Lower leg skin (tissue), 4 donors: ENCODE measurements at regions not wholly inside any gene's neighbourhood (a gene's known extent, or its start where the extent isn't known, plus 50 kb on each side); places are given as distances from the start of the nearest gene placed in this dataset.

Experiments
- DNase-seq, 2 donors: peaks; one replicate each; pipeline ENCODE4 v3.0.0-alpha.2; 2019; ENCODE audit warnings: low spot score in 2 of 2
- H3K4me3 ChIP-seq: fragments of 200-600 bp; sonication (generic); 2 replicates; pipeline ENCODE4 v1.5.1; 2017; ENCODE audit warnings: mild to moderate bottlenecking, low read depth; ENCODE audit not compliant: poor library complexity, severe bottlenecking
- CTCF ChIP-seq, 3 donors: fragments of 450-650 bp; IDR thresholded peaks; one replicate each; pipeline ENCODE4 v1.5.1; 2016; ENCODE audit warnings: antibody characterized with exemption in 3 of 3, mild to moderate bottlenecking in 3 of 3, moderate library complexity in 2 of 3
- POLR2A ChIP-seq, 2 donors: fragments of 450-650 bp; IDR thresholded peaks; one replicate each; pipeline ENCODE4 v1.6.1; 2016 to 2017; ENCODE audit warnings: antibody characterized with exemption in 2 of 2, mild to moderate bottlenecking in 1 of 2, moderate library complexity in 1 of 2
- WGBS, 2 donors: methylation state at CpG; one replicate each; pipeline ENCODE4 v1.1.5; 2018; 5-methylcytosine and 5-hydroxymethylcytosine counted together
- intact Hi-C: fragments of 100-400 bp; cut with DNase I; formaldehyde crosslinking; loops from one replicate; pipeline ENCODE4 v1.15.0; 2023; ENCODE audit warnings: low total_unique reads

GRCh38 chr6:141548966-141549365 is 583.8 kb upstream of the GJE1 start:
- intact Hi-C loops = no loop called here
- TF ChIP-seq CTCF (IDR thresholded peaks at IDR 0.05) (no peak), POLR2A (IDR thresholded peaks at IDR 0.05) (no peak)
- no peak for DNase-seq
- 68 to 79% methylated on average over 2 of the region's 2 CpGs for WGBS, 2 donors
- H3K4me3 ChIP-seq = no peak overlapping the region

DNA sequence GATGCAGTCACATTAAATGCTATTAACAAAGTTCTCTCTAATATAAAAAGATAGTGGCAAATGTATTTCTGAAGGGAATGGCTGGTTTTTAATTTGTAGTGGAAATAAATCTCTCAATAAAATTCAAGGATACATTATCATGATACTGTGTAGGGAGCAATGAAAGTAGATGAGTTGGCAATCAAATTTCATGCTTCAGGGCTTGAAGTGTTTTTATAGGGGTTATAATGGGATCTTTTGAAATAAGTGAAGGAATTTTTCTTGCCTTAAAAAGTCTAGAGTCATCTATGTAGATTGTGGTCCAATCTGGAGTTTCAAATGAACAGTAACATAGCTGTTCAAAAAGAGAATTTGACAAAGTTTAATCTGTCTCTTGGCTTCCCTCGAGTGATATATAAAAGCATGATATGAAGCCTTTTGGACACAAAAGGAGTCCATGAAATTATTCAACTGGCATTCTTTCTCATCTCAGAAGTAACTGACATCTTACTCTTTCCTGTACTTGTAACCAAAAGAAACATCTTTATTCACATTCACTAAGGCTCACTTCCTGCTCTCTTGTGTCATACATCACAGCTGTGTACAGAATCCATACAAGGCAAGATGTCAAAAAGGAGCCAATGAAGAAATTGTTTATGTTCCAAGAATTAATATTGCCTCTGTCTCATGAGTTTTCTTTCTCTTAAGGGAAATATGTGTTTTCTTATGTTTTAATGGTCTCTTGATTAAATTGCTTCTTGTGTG is 591.0 kb upstream of the GJE1 start:
- DNase-seq = no peak
- TF ChIP-seq CTCF (IDR thresholded peaks at IDR 0.05) (no peak), POLR2A (IDR thresholded peaks at IDR 0.05) (no peak)
- whole genome bisulfite sequencing, 2 donors = 57 to 60% methylated on average over 1 of the region's 1 CpG
- intact Hi-C loops = no loop called here
- no peak overlapping the region for H3K4me3 ChIP-seq

GRCh38 chr6:141540207-141540606 is 592.5 kb upstream of the GJE1 start:
- WGBS, 2 donors = 86 to 95% methylated on average over 4 of the region's 4 CpGs
- DNase-seq = no peak
- intact Hi-C loops = no loop called here
- TF ChIP-seq CTCF (IDR thresholded peaks at IDR 0.05) = no peak
- no peak for TF ChIP-seq POLR2A (IDR thresholded peaks at IDR 0.05)
- H3K4me3 ChIP-seq = no peak overlapping the region

GRCh38 chr6:141539617-141540016 is 593.1 kb upstream of the GJE1 start:
- no peak for TF ChIP-seq CTCF (IDR thresholded peaks at IDR 0.05)
- TF ChIP-seq POLR2A (IDR thresholded peaks at IDR 0.05) = no peak
- no peak for DNase-seq
- no peak overlapping the region for H3K4me3 ChIP-seq
- intact Hi-C loops = no loop called here
- 86 to 100% methylated on average over 1 of the region's 1 CpG for WGBS, 2 donors

- H3K4me3 ChIP-seq = no peak overlapping the region
- 89 to 98% methylated on average over 2 of the region's 2 CpGs for WGBS, 2 donors
Measured at GRCh38 chr6:141532211-141532610, 600.5 kb upstream of the GJE1 start.

More at GRCh38 chr6:141532211-141532610, 600.5 kb upstream of the GJE1 start:
- intact Hi-C loops = no loop called here
- no peak for DNase-seq
- no peak for TF ChIP-seq POLR2A (IDR thresholded peaks at IDR 0.05)
- no peak for TF ChIP-seq CTCF (IDR thresholded peaks at IDR 0.05)
